Fibroblast of peridontal ligament (primary cell): ENCODE measurements at regions not wholly inside any gene's neighbourhood (a gene's known extent, or its start where the extent isn't known, plus 50 kb on each side); places are given as distances from the start of the nearest gene placed in this dataset.
"Not testable (repeated sequence)": the region's sequence is repeated elsewhere in the genome, so short reads cannot be mapped to it uniquely, and the experiment has no call there.

Experiments
- DNase-seq: peaks from one replicate; pipeline ENCODE4 v3.0.0-alpha.2; 2010; ENCODE audit errors: extremely low read depth

DNA sequence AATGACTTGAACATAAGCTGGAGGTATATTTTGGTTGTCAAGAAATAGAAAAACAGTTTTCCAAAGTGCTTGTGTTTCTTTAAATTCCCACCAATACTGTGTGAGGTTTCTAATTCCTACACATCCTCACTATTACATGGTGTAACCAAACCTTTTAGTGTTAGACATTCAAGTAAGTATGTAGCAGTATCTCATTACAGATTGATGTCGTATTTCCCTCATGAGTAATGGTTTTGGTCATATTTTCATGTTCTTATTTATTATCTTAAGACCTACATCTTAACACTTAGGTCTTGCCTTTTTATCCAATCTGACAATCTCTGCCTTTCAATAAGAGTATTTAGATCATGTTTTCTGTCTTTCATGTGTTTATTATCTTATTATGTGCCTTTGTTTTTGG, 253.7 kb upstream of the ANXA10 start:
- peak; percentile 36 for DNase-seq

DNA sequence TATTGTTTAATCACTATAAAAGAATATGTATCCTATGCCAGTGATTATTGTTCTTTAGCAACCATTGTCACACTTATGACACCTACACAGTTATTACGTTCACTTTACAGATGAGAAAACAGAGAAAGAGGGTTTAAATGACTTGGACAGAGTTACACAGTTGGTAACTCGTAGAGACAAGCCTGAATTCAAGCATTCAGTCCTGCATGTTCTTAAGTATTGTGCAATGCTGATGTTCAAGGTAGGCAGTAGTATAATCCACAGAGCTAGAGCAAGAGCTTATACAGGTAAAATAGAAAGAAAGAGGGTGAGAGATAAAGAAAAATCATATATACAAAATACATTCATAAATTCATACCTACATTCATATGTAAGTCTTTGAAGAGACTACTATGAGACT, 249.8 kb upstream of the ANXA10 start:
- DNase-seq, result no peak

DNA sequence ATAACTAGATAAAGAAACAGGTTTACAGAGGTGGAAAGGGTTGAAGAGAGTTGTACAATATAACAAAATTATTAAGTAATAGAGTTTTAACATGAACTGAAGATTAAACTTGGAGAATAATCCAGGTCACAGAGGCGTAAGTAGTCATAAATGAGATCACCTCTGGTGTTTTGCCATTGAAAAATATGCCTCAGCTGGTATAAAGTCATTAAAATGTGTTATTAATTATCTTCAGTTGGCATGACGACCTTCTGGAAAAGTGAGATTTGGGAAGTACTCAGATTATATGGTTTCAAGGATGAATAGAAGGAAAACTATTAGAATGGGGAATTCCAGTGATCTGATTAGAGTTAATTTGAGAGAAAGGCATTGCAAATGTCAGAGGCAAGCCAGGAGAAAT, 237.5 kb upstream of the ANXA10 start:
- peak; percentile 45 for DNase-seq

DNA sequence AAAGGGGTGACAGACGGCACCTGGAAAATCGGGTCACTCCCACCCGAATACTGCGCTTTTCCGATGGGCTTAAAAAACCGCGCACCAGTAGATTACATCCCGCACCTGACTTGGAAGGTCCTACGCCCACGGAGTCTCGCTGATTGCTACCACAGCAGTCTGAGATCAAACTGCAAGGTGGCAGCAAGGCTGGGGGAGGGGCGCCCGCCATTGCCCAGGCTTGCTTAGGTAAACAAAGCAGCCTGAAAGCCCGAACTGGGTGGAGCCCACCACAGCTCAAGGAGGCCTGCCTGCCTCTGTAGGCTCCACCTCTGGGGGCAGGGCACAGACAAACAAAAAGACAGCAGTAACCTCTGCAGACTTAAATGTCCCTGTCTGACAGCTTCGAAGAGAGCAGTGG, 234.2 kb upstream of the ANXA10 start:
- not testable (repeated sequence) for DNase-seq

DNA sequence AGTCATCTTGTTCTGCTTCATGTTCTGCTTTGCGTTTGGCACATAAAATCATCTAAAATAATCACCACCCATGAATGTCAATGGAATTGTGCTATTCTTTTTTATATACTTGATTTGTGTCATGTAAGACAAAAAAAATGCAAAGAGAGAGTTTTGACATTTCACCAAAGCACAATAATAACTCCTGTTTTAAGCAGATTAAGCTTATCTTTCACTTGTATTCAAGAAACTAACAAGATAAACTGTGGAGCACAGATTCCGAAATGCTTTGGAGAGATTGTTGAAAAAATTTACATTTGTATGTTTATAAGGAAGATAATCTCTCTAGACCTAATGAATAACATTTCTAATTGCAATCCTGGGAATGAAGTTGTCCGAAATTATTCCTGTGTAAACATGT, 225.1 kb upstream of the ANXA10 start:
- DNase-seq, result no peak

DNA sequence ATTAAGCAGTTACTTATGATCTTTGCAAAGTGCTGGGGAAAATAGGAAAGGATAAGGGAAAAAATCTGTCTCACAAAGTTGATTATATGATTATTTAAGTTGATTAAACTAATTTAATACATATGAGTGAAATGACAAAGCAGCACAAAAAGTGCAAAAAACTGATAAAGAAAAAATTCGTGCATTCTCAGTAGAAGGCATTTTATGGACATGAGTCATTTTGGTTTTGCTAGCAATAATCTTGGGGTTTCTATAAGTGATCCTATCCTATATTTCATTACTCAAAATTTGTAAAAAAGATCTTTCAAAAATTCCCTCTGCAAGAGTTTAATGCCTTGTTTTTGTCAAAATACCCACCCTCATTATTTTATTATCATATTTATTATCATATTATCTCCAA, 224.2 kb upstream of the ANXA10 start:
- peak; percentile 27 for DNase-seq

DNA sequence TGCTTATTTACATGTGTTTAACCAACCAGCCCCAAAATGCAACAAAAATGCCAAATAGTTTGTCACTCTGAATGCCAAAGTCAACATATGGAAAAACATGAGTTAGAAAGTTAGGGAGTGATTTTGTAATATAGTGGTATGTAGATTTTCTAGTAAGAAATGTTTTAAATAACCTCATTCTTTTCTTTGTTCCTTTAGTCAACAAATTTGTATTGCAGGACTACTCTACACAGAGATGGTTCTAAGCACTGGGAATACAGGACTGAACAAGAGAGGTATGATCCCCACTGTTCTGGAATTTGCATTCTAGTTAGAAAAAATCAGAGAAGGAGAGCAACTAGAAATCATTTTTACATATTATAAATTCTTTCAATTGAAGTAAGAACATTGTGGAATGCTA, 218.8 kb upstream of the ANXA10 start:
- DNase-seq, result peak; percentile 12

DNA sequence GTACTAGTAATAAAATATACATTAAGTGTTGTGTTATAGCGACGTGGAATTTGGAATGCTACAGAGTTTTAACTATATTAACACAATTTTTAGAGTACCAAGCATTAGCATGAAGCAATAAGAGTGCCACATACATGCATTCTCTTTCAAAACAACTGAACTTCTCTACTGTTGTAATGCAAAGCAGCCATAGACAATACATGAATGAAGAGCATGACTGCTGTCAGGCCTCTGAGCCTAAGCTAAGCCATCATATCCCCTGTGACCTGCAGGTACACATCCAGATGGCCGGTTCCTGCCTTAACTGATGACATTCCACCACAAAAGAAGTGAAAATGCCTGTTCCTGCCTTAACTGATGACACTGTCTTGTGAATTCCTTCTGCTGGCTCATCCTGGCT, 216.2 kb upstream of the ANXA10 start:
- DNase-seq, result not testable (repeated sequence)

DNA sequence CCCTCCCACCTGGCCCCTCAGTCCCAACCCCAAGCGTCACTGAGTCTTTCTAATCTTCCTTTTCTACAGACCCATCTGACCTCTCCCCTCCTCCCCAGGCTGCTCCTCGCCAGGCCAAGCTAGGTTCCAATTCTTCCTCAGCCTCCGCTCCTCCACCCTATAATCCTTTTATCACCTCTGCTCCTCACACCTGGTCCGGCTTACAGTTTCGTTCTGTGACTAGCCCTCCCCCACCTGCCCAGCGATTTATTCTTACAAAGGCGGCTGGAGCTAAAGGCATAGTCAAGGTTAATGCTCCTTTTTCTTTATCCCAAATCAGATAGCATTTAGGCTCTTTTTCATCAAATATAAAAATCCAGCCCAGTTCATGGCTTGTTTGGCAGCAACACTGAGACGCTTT, 214.5 kb upstream of the ANXA10 start:
- DNase-seq, result not testable (repeated sequence)

DNA sequence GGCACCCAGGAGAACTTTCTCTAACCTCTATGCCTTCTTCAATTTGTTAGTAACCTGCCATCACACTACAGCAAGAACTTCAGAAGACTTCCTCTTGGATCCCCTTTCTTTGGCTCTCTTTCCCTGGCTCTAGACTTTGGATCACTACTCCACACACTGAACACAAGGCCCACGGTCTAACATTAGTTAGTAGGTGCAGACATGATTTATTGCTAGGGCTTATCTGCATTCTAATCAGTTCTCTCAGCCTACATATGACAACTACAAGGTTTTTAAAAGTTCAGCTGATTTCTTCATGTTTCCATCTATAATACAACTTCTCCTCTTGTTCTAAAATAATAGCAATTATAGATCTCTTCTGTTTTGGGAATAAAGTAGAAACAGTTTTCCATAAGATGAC, 209.1 kb upstream of the ANXA10 start:
- no peak for DNase-seq

DNA sequence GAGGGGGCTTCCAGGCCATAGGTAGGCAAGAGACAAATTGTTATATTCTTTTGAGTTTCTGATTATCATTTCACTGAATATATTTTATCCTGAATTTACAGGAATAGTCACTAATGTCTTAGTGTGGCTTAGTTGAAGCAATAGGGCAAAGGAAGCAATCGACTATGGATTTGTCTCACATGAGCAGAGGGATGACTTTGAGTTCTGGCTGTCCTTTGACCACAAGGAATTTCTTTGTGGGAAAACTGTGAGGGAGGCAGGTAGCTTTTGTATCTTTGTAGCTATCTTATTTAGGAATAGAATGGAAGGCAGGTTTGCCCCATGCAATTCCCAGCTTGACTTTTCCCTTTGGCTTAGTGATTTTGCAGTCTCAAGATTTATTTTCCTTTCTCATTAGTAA, 207.3 kb upstream of the ANXA10 start:
- DNase-seq, result peak; percentile 45

DNA sequence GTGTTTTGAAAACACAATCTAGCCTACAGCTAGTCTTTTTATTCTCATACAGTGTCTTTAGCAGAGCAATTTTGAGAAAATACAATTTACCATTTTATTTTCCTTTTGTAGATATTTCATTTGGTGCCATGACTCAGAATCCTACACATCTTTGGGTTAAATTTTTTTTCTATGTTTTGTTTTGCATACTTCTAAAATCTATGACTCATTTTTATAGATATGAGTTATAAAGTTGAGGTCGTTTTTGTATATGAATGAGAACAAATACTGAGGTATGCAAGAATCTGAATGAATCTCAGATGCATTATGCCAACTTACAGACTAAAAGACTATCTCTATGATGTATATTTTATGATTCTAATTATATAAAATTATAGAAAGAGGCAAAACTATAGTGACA, 206.5 kb upstream of the ANXA10 start:
- DNase-seq, result no peak

DNA sequence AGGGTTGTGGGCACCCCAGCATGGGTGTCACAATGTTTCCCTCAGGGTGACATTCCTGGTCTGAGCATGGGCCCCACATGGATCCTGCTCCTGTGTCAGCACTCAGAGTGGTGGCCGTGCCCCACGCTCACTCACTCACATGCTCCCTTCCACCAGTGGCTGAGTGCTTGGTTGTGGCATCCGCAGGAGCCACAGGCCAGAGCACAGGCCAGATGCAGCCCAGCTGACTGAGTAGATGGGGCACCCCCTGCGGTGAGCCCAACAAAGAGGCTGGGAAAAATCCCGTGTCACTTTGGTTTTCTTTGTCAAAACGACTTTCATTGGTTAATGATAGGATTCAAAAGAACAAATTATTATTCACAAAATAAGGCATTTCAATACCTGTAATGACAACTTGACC, 204.6 kb upstream of the ANXA10 start:
- DNase-seq, result no peak

DNA sequence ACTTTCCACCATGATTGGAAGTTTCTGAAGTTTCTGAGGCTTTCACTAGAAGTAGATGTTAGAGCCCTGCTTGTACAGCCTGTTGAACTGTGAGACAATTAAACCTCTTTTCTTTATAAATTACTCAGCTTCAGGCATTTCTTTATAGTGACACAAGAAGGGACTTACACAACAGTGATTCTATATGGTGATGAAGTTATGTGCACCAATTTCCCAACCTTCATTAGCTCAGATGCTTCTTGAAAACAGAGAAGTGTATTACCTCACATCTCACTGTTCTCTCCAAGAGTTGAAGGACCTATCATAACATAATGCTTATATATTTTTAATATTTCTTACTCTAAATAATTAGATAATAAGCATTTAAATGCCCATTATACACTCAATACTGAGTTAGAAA, 202.1 kb upstream of the ANXA10 start:
- DNase-seq, result no peak

DNA sequence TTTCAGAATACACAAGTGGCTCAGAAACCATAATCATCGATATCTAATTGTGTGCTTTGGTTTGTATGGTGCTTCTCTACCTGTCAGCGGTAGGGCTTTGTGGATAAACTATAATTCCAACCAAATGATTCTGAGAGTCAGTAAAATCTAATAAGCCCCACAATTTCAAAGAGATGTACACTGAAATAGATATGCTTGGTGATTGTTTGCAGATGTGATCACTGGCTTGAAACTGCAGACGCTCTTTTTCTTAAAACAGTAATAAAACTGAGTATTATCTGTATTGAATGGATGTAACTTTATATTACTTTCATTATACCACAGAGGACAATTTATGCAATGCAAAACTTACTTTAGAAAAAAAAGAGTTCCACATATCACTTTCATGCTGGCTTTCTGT, 198.8 kb upstream of the ANXA10 start:
- peak; percentile 56 for DNase-seq

DNA sequence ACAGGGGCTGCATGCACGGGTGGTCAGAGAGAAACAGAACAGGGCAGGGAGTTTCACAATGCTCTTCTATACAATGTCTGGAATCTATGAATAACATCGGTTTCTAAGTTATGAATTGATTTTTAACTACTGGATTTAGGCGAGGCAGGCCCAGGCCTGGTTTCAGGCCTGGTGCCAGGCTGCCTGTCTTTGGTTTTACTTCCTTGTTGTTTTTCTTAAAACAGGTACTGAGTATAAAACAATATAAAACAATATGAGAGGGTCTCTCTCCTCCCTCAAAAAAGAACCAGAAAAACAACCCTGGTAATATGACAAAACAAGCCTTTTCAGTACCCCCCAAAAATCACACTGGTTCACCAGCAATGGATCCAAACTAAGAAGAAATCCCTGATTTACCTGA, 196.1 kb upstream of the ANXA10 start:
- DNase-seq, result not testable (repeated sequence)

DNA sequence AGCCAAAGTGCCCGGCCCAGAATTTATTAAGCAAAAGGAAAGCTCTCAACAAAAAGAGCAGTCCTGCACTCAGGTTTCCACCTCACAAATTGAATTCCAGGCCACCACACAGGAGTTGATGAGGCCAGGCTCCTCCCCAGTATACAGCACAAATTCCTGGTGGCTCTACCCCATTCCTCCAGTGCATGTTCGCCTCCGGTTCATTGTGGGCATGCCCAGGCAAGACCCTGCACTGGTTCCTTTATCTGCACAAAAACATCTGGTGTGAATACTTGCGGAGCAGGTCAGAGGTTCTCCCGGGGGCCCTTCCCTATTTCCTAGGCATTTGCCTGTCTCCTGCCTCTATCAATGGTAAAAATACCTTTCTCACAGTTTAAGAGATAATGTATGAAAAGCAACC, 195.2 kb upstream of the ANXA10 start:
- DNase-seq, result peak; percentile 62

DNA sequence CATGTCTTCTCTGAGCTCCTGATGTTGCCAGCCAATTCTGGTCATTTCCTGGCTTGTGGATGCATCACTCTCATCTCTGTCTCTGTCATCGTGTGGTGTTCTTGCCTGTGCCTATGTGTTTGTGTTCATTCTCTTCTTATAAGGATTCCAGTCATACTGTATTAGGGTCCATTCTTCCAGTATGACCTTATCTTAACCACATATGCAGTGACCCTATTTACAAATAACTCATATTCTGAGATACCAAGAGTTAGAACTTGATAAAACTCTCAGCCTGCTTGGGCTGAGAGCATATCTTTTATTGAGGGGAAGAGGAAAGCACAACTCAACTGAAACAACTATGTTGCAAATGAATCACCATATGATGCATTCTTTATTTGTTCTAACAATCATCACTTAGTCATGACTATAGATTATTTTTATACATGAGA, 189.0 kb upstream of the ANXA10 start:
- peak; percentile 54 for DNase-seq

DNA sequence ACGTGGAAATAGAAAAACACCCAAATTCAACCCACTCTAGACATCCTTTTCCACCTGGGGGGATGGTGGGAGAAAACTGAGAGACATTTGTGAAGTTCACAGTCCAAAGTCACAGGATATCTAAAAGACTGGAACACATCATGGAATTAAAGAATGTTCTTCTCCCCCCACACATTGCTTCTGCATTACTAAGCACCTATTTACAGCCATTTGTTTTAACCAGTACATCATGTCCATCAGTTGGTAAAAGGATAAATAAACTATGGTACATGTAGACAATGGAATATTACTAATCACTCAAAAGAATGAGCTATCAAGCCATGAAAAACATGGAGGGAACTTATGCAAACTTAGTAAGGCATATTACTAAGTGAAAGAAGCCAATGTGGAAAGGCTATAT, 185.5 kb upstream of the ANXA10 start:
- DNase-seq, result no peak

DNA sequence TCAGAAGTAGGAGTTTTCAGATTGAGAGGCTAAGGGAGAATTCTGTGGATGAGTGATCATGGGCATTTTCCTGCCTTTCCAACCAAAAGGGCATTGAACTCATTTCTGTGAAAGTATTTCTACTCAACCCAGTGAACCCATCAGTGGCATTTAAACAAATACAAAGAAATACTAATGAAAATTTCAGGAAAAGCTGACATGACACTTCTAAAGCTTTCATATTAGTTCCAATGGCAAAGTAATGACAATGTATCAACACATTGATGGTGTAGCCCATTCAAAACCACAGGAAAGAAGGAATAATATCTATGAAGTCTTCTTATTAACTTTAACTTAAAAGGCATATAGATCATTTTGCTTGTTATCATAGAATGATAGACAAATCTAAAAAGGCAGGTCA, 183.5 kb upstream of the ANXA10 start:
- DNase-seq, result no peak

DNA sequence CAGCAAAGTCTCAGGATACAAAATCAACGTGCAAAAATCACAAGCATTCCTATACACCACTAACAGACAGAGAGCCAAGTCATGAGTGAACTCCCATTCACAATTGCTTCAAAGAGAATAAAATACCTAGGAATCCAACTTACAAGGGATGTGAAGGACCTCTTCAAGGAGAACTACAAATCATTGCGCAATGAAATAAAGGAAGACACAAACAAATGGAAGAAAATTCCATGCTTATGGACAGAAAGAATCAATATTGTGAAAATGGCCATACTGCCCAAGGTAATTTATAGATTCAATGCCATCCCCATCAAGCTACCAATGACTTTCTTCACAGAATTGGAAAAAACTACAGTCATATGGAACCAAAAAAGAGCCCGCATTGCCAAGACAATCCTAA, 179.8 kb upstream of the ANXA10 start:
- not testable (repeated sequence) for DNase-seq

DNA sequence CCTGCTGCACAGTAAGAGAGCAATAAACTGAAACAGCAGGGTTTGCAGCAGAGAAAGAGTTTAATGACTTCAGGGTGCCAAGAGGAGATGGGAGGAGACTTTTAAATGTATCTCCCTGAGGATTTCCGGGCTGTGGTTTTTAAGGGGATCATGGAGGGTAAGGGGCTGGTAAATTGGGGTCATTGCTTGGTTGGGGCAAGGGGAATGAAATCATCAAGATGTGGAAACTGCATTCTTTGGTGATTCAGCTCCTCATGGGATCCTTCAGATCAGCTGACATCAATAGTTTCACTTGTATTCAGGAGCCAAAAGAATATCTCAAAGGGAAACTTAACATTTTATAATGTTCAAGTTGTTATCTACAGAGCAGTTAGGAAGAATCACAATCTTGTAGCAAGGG, 174.3 kb upstream of the ANXA10 start:
- DNase-seq, result peak; percentile 36

DNA sequence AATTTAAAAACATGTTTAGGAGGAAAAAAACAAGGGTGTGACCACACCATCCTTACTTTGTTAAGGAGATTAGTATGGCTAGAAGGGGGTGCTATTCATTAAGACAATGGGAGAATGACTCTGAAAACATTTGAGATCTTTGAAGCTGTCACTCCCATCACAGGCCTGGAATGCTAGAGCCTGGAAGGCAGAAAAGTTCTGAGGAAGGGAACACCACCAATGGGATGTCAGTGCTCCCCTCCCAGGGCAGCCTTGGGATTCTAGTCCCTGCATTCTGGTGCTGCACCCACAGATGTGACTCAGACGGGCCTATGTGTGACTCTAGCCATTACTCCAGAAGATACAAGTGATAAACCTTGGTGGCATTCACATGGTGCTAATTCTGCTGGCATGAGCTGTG, 162.2 kb upstream of the ANXA10 start:
- DNase-seq, result no peak

DNA sequence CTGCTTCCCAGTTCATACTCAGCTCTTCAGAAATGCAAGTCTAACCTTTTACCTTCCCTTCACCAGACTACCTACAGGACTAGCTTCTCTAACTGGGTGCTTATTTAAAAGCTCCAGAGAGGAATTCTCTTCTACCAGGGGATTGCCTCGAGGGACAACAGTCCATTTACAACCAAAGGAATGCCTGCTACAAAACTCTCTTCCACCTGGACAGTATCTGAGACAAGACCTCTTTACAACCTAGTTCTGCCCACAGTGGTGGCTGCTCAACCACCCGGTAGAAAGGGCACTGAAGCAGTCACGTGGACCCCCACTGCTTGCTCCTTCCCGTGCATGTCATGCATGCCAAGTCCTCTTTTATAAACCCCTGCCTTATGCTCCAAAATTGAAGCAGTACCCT, 158.1 kb upstream of the ANXA10 start:
- DNase-seq, result no peak
